Endothelial cell of umbilical vein (primary cell): ENCODE measurements at regions not wholly inside any gene's neighbourhood (a gene's known extent, or its start where the extent isn't known, plus 50 kb on each side); places are given as distances from the start of the nearest gene placed in this dataset.

Experiments used
- BruUV-seq: library from RNA; stranded (reverse); fragments of 400-500 nt; replicated peaks from 2 replicates; lab custom pipeline; 2021; lab: Mats Ljungman, UMichigan
- CTCF ChIA-PET: fragments of 300-600, 350-600 bp; sonication (Branson Sonifier 250); formaldehyde crosslinking; loops from one replicate; lab custom pipeline; 2021; ENCODE audit warnings: antibody characterized with exemption, inconsistent platforms; lab: Charles Lee
- POLR2A ChIA-PET: fragments of 300-600, 350-600 bp; sonication (Branson Sonifier 250); formaldehyde crosslinking; loops from one replicate; lab custom pipeline; 2021; ENCODE audit warnings: antibody characterized with exemption, inconsistent platforms; lab: Charles Lee
- DNase-seq: peaks from one replicate; pipeline ENCODE4 v3.0.0-alpha.2; 2011; ENCODE audit warnings: low read depth, low spot score
- FAIRE-seq: peaks from 2 replicates; lab custom pipeline; 2011; peaks lifted over from hg19 to GRCh38; lab: Jason Lieb, UNC
- H2AFZ ChIP-seq: 2 replicates; pipeline ENCODE4 v1.6.0; 2012; ENCODE audit warnings: low read depth, low read length, control low read depth, inconsistent platforms
- H3K27ac ChIP-seq: 2 replicates; pipeline ENCODE4 v1.5.1; 2011; ENCODE audit warnings: low read depth, mild to moderate bottlenecking, control low read depth, low read length, moderate library complexity; ENCODE audit not compliant: insufficient read depth
- H3K27me3 ChIP-seq, 2 experiments: 2 replicates each; pipeline versions ENCODE4 v1.6.0 to v1.6.1; 2011; ENCODE audit warnings: low read length in 2 of 2, mixed read lengths in 1 of 2; ENCODE audit not compliant: control insufficient read depth in 2 of 2, insufficient read depth in 2 of 2
- H3K36me3 ChIP-seq, 2 experiments: 2 replicates in 1 of 2; 3 replicates in 1 of 2; pipeline ENCODE4 v1.5.1; 2011; ENCODE audit warnings: low read length in 2 of 2, mild to moderate bottlenecking in 1 of 2, moderate library complexity in 1 of 2; ENCODE audit not compliant: control insufficient read depth in 2 of 2, insufficient read depth in 2 of 2; ENCODE audit errors: extremely low read depth in 1 of 2
- H3K4me1 ChIP-seq: 3 replicates; pipeline ENCODE4 v1.5.1; 2011; ENCODE audit warnings: mild to moderate bottlenecking, low read length; ENCODE audit not compliant: control insufficient read depth, insufficient read depth; ENCODE audit errors: extremely low read depth
- H3K4me2 ChIP-seq: 2 replicates; pipeline ENCODE4 v1.6.1; 2011; ENCODE audit warnings: low read length, control low read depth, mixed read lengths; ENCODE audit not compliant: insufficient read depth
- H3K4me3 ChIP-seq, 3 experiments: fragments of 200-600 bp in 1 of 3; sonication (generic), shearing (Covaris generic) in 1 of 3; replicated peaks in 1 of 3; 2 replicates each; pipeline ENCODE4 v1.5.1; 2011 to 2016; ENCODE audit warnings: control low read depth in 3 of 3, low read length in 3 of 3, mild to moderate bottlenecking in 2 of 3, inconsistent platforms in 1 of 3, low read depth in 1 of 3, moderate library complexity in 1 of 3; ENCODE audit not compliant: insufficient read depth in 1 of 3
- H3K79me2 ChIP-seq: 2 replicates; pipeline ENCODE4 v1.6.0; 2012; ENCODE audit warnings: low read length, inconsistent platforms; ENCODE audit not compliant: control insufficient read depth, insufficient read depth
- H3K9ac ChIP-seq: replicated peaks from 2 replicates; pipeline ENCODE3; 2011; ENCODE audit warnings: low read length, control low read depth; ENCODE audit not compliant: insufficient read depth; ENCODE audit errors: extremely low read depth
- H3K9me1 ChIP-seq: replicated peaks from 3 replicates; pipeline ENCODE4 v1.6.0; 2011; ENCODE audit warnings: mild to moderate bottlenecking, low read length; ENCODE audit not compliant: control insufficient read depth, insufficient read depth; ENCODE audit errors: extremely low read depth
- H3K9me3 ChIP-seq: replicated peaks from 2 replicates; pipeline ENCODE4 v1.5.1; 2012; ENCODE audit warnings: low read length, inconsistent platforms; ENCODE audit not compliant: control insufficient read depth, insufficient read depth
- H4K20me1 ChIP-seq: replicated peaks from 2 replicates; pipeline ENCODE3; 2011; ENCODE audit warnings: mild to moderate bottlenecking, low read length; ENCODE audit not compliant: control insufficient read depth, insufficient read depth; ENCODE audit errors: extremely low read depth
- CTCF ChIP-seq, 2 donors: IDR thresholded peaks; 1 replicate in 1 of 2; 2 replicates in 1 of 2; pipeline ENCODE4 v1.5.1; 2011; ENCODE audit warnings: low read length in 2 of 2, mild to moderate bottlenecking in 2 of 2, moderate library complexity in 2 of 2, control low read depth in 1 of 2, inconsistent platforms in 1 of 2, low read depth in 1 of 2; ENCODE audit not compliant: insufficient read depth in 1 of 2; ENCODE audit errors: extremely low read depth in 1 of 2
- EZH2 ChIP-seq: IDR thresholded peaks from 2 replicates; pipeline ENCODE4 v1.6.1; 2012; ENCODE audit warnings: borderline replicate concordance, low read depth, mild to moderate bottlenecking, moderate library complexity, low read length, inconsistent platforms; ENCODE audit not compliant: severe bottlenecking
- FOS ChIP-seq: IDR thresholded peaks from 2 replicates; pipeline ENCODE4 v1.6.1; 2011; ENCODE audit warnings: mild to moderate bottlenecking, low read length, moderate library complexity, borderline replicate concordance; ENCODE audit not compliant: insufficient read depth
- GATA2 ChIP-seq: IDR thresholded peaks from 2 replicates; pipeline ENCODE4 v1.7.0; 2011; ENCODE audit warnings: low read depth, mild to moderate bottlenecking, moderate library complexity, mixed read lengths, low read length; ENCODE audit not compliant: insufficient read length, insufficient read depth
- JUN ChIP-seq: IDR thresholded peaks from 2 replicates; pipeline ENCODE4 v1.6.1; 2011; ENCODE audit warnings: borderline replicate concordance, low read depth; ENCODE audit not compliant: insufficient read length, insufficient read depth
- MAX ChIP-seq: IDR thresholded peaks from 2 replicates; pipeline ENCODE4 v1.6.1; 2011; ENCODE audit not compliant: insufficient read depth, insufficient read length
- MYC ChIP-seq: IDR thresholded peaks from one replicate; pipeline ENCODE4 v1.6.1; 2011; ENCODE audit warnings: mild to moderate bottlenecking, low read depth, low read length
- POLR2A ChIP-seq: IDR thresholded peaks from 2 replicates; pipeline ENCODE4 v1.6.1; 2012; ENCODE audit warnings: low read depth, mild to moderate bottlenecking, control low read depth, low read length
- POLR2AphosphoS5 ChIP-seq: IDR thresholded peaks from 2 replicates; pipeline ENCODE4 v1.6.1; 2012; ENCODE audit warnings: low read depth, mild to moderate bottlenecking, control low read depth, low read length, moderate library complexity; ENCODE audit not compliant: insufficient read depth
- dilution Hi-C: fragments of 300-500 bp; cut with MboI; formaldehyde crosslinking; loops from one replicate; pipeline ENCODE4 v1.15.0; 2019; ENCODE audit warnings: low sequenced_read_pairs; ENCODE audit not compliant: extremely low pct_ligation_motif_present
- intact Hi-C: fragments of 100-400 bp; cut with micrococcal nuclease; formaldehyde crosslinking; loops from one replicate; pipeline ENCODE4 v1.10.0; 2022

- H3K79me2 ChIP-seq, result no peaks in the 10 kb centered on the region
- intact Hi-C loops, result no loop called here
- no peak for FAIRE-seq
- no peak overlapping the region for H3K9ac ChIP-seq
- POLR2A ChIA-PET, result no interaction called here
- H3K36me3 ChIP-seq, result no peaks in the 10 kb centered on the region
- H4K20me1 ChIP-seq, result no peaks in the 10 kb centered on the region
- H3K27me3 ChIP-seq, result no peaks in the 10 kb centered on the region
- dilution Hi-C loops, result no loop called here
- no peak overlapping the region for H2AFZ ChIP-seq
- TF ChIP-seq CTCF (IDR thresholded peaks at IDR 0.05; ENCODE audit: extremely low read depth in 1 of 2, insufficient read depth in 1 of 2, low read depth in 1 of 2, low read length in 2 of 2), result no peak
- no peak for TF ChIP-seq POLR2A
- no TSS peak for BruUV-seq
- H3K4me1 ChIP-seq, result no peaks in the 10 kb centered on the region
- CTCF ChIA-PET, result interaction anchor here (0.8 to 1.4 kb wide), 5 partner anchors 11 to 105 kb away, joined by 3 read pairs; no protein-coding TSS in a partner anchor
- no peaks in the 10 kb centered on the region for H3K9me1 ChIP-seq
- no peak overlapping the region for H3K4me3 ChIP-seq
- DNase-seq, result no peak
- no peaks in the 10 kb centered on the region for H3K9me3 ChIP-seq
- H3K4me2 ChIP-seq, result no peak overlapping the region
- no peak overlapping the region for H3K27ac ChIP-seq
These were observed 121.5 kb upstream of the ZMIZ1 start for GRCh38 chr10:78947226-78947625.

GRCh38 chr10:78947733-78948132 lies 121.0 kb upstream of the ZMIZ1 start:
- no TSS peak for BruUV-seq
- ChIA-PET POLR2A (no interaction called here), CTCF (interaction anchor here (0.8 to 1.4 kb wide), 5 partner anchors 12 to 105 kb away, joined by 3 read pairs; no protein-coding TSS in a partner anchor)
- Histone ChIP-seq H3K79me2 (no peaks in the 10 kb centered on the region), H3K9me1 (no peaks in the 10 kb centered on the region), H3K4me1 (no peaks in the 10 kb centered on the region), H3K4me2 (no peak overlapping the region), H3K9me3 (no peaks in the 10 kb centered on the region), H3K9ac (no peak overlapping the region), H3K4me3 (no peak overlapping the region), H3K27ac (no peak overlapping the region), H4K20me1 (no peaks in the 10 kb centered on the region), H3K36me3 (no peaks in the 10 kb centered on the region), H3K27me3 (no peaks in the 10 kb centered on the region), H2AFZ (no peak overlapping the region)
- DNase-seq (no peak), FAIRE-seq (no peak)
- no peak for TF ChIP-seq GATA2
- TF ChIP-seq EZH2, result no peak
- TF ChIP-seq POLR2A, result no peak
- no peak for TF ChIP-seq MAX
- TF ChIP-seq MYC, result no peak
- TF ChIP-seq CTCF (IDR thresholded peaks at IDR 0.05; ENCODE audit: extremely low read depth in 1 of 2, insufficient read depth in 1 of 2, low read depth in 1 of 2, low read length in 2 of 2), result no peak
- TF ChIP-seq FOS, result no peak
- TF ChIP-seq JUN, result no peak
- TF ChIP-seq POLR2AphosphoS5, result no peak
- dilution Hi-C loops, result no loop called here
- intact Hi-C loops, result no loop called here
